ENCODE measurements at regions not wholly inside any gene's neighbourhood (a gene's known extent, or its start where the extent isn't known, plus 50 kb on each side); places are given as distances from the start of the nearest gene placed in this dataset.
"Not testable (repeated sequence)": the region's sequence is repeated elsewhere in the genome, so short reads cannot be mapped to it uniquely, and the experiment has no call there.

DNA sequence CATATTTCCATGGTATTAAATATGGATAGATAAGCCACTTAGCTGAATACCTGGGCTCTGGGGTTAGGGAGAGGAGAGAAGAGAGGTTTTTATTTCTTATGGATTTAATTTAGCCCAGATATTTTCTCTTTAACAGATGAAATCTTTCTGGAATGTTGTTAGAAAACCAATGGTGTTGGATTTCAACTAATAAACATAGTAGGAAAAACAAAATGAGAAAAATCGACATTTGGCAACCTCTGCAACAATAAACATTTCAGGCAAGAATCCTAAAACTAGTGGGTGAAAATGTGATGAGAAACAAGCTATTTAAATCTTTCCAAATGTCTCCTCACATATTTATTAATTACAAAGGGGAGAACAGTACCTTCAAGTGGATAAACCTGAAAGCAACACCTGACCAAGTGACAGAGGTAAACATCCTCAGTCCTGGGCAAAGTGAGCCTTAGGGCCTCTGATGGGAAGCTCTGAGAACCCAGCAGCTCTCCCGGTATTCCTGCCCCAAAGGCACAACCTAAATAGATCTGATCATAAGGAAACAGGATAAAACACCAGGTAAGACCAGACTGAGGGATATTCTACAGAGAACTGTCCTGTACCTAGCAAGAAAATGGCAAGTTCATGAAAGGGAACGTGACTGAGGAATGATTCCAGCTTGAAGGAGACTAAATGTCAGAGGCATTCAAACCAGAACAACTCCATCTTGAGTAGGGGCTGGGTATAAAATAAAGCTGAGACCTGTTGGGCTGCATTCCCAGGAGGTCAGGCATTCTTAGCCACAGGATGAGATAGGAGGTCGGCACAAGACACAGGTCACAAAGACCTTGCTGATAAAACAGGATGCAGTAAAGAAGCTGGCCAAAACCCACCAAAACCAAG is 163.7 kb downstream of the ESM1 start:
- DNase-seq (ENCODE audit: low spot score) = no peak

DNA sequence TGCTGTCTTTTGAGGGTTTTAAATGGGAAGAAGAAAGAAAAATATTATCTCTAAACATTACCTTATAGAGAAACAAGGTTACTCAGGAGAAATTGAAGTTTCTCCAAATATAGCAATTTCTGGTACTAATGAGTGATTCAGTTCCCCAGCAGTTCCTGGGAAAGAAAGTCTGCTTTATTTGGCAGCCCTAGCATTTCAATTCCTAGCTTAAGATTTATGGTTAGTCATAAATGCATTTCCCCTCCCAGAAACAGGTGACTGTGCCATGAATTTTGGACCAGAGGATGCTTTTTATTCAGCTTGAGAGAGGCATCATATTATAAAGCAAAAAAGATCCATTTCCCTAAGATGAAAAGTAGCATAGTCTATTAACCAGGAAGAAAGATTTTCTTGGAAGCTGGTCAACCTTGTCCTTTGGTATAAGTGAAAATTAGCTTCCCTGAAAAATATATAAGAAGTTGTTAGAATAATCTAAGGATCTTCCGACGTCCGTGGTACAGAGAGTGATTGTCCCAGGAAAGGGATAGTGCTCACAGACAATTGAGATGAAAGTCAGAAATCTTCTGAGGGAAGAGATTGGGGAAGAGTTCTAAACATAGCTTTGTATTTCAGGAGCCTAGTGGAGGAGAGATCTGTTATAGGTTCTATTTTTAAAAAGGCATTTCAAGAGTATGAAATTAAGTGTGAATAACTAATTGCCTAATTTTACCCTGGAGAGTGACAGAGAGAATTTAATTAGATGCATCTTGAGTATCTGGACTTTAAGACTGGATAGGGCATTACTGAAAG is 164.9 kb downstream of the ESM1 start:
- DNase-seq (ENCODE audit: low spot score) = no peak

GRCh38 chr5:54807421-54807820 is 178.0 kb downstream of the ESM1 start:
- DNase-seq (ENCODE audit: low spot score) = peak; percentile 44

- no peak for DNase-seq (ENCODE audit: low spot score)
Measured at GRCh38 chr5:54804521-54804920, 180.9 kb downstream of the ESM1 start.

DNA sequence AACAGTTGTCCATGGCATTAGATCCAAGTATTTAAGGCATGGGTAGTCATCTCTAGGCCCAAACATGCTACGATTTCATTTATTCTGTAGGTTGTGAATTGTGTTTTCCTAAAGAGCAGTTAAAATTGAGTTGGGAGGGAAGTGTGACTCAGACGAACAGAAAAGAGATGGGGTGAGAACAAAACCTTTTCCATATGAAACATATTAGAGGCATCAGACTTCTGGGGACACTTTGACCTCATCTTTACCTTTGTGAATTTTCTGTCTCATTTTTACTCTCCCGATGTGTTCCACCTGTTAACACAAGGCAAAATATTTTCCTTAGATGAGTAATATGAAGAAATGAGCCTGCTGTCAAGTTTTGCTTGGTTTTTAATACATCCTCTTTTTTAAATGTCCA is 181.3 kb downstream of the ESM1 start:
- no peak for DNase-seq (ENCODE audit: low spot score)

DNA sequence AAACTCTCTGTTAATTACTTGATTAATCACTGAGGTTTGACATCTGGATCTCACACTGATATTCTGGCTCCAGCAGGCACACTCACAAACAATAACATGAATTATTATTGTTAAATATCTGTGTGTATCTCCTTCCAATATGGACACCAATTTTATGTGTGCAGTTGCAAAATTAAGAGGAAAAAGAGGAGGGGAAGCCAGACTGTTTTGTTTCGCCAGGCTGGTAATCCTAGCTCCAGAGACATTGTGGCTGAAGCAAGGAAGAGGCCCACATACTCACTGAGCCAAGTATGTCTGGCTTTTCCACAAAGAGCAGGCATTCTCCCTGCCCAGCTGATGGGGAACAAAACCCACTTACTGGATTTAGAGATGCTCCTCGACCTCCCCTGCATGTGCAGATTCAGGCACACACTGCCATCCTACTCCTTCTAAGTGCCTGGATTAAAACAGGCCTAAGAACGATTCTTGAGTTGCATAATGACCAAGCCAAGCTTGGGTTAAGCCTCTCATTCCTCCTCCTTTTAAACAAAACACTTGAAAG is 181.9 kb downstream of the ESM1 start:
- DNase-seq (ENCODE audit: low spot score) = no peak

- DNase-seq (ENCODE audit: low spot score) = no peak
Measured at GRCh38 chr5:54799645-54800044, 185.7 kb downstream of the ESM1 start.

DNA sequence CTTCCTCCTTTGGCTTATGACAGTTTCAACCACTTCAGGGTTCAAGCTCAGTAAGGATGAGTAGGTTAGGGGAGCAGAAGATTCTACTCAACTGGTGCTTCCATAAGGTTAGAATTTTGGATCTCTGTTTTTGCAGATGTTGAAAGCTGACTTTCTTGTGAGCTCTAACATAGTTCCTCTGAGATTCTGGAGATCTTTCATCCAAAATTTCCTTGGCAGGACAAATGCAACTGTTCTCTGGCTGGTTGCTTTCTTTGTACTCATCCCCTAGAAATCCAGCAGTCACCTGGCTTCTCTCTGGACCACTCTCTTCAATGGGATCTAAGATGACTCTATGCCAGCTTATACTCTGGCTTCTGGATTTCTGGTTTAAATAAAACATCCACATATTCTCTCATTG is 189.6 kb downstream of the ESM1 start:
- no peak for DNase-seq (ENCODE audit: low spot score)

DNA sequence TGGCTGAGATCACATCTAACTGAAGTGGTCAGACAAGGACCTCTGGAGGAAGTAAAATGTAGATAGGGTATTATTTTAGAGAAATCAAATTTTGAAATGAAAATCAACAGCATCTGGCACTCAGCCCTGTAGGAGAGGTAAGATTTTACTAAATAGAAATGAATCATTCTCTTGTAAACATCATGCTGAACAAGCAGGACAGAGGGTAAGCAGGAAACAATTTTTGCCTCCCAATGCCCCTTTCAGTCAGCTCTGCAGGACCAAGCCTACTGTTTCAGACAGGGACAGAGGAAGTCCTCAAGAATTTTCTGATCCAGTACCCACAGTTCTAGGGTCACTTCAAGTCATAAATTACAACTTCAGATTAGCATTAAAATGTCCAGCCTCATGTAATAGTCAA is 190.1 kb downstream of the ESM1 start:
- no peak for DNase-seq (ENCODE audit: low spot score)

DNA sequence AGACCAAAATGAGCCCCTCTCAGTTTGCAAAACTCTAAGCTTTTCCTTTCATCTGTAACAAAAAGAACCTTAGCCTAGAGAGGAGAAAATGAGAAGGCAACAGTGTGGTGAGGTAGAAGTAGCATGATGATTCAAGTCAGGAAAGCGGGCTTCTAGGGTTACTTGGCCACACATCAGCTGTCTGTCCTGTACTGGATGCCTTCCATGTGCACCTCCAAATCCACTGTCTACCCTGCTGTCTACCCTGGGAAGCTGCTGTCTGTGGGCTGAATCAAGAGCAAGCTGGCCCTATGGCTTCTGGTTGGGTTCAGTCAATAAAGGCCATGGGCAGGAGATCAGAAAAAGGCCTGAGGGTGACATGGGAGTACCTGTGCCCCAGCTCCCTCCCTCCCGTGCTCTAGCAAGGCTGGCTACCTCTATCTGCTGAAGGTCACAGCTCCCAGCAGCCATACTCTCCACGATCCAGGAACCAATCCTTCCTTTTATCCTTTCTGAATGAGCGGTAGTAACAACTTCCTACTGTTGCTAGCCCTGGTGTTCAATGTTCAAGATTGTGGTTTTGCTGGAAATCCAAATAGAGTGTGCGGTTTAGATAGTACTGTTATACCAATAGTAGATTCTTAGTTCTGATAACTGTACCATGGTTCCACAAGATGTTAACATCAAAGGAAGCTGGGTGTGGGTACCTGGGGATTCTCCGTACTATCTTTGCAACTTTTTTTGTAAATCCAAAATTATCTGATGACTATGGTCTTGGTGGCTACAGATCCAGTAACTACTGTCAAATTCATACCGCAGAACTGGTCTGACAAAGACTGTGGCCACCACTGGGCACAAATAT is 191.0 kb downstream of the ESM1 start:
- DNase-seq (ENCODE audit: low spot score) = no peak

DNA sequence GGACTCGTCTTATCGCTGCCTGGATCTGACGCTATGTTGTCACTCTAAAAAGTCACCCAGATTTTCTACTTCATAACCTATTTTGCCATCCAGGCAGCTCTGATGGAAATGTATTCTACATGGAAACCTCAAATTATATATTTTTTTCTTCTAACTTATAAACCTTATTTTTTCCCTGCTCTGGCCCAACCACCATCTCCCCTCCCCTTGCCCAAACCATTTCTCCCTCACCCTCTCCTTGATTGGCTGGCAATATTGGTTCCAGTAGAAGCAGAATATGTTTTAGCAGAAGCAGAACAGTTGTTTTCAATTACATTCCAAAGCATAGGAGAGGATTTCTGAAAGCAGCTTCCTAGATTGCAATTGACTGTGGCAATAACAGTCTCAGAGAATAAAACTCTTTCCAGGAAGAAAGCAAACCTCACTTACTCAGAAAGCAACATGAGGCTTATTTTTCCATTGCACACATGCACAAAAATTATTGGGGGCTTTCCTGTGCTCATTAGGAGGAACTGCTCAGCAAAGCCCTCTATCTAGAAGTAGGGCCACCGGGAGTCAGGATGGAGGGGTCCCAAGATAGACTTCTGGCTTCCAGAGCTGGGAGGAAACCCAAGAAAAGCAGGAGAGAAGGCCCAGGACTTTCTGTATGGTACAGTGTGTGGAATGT is 191.8 kb downstream of the ESM1 start:
- DNase-seq (ENCODE audit: low spot score) = no peak

DNA sequence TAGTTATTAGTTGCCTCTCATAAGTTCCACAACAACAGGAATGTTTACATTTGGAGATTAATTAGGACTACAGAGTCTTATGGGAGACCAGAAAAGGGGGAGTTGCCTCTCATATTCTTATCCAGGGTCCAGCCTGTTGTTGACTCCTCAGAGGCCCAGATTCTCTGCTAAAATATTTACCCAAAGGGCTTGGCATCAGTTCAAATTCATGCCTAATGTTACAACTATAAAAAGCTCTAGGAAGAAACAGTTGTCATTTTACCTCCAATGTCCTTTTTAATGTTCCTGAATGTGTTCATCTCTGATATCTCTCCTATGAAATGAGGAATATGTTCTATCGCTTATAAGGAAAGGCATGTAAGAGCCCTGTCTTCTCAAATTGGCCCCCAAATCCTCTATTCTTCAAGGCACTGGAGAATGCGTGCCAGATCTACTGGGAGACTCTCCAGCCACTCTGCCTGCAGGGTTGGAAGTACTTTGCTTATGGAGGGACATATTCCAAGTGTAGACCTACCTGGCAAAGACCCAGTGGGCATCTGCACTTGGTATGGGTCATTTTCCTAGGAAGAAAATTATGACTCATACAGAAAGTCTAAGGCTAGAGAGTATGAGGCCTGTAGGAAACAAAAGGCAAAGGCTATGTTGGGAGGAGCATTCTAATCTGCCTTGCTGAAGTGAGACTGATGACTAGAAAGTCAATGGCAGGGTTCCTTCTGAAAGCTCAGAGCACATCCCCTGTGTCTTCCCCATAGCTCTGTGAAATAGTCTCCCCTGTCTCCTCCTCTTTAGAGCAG is 192.6 kb downstream of the ESM1 start:
- no peak for DNase-seq (ENCODE audit: low spot score)

GRCh38 chr5:54787910-54788309 is 197.5 kb downstream of the ESM1 start:
- DNase-seq (ENCODE audit: low spot score) = not testable (repeated sequence)

DNA sequence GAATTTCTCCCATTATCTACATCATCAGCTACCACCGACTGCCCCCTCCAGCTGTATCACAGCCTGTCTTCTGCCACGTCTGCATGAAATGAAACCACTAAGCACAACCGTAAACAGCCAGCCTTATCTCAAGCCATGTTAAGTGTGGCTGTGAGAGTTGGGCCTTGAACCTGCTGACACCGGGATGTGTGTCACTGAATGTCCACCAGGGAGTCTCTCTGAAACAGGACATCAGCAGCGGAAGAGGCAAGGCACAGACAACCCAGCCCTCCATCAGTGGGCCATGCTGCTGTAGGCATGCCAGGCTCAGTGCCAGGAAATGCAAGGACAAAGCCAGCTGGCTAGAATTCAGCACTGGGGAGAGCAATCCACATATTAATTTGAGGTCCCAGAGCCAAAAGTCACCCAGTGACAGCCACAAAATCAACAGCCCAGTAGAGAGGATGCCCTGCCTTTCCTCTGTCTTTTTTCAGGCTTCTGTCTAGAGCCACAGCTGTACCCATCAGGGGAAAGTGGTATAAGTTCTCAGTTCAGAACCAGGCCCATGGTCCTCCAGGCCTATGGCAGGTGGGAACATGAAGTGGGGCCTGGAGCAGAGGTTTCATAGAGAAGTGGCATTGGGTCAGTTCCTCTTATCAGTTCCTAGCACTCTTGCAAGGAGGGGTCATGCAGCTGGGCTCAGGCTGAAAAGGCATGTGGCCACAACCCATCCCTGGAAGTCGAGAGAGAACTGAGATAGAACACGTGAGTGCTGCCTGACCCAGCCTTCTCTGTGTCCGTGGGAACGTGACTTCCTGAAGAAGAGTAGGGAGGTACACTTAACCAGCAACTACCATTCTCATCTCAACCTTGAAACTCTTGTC is 199.4 kb downstream of the ESM1 start:
- DNase-seq (ENCODE audit: low spot score) = no peak

- DNase-seq (ENCODE audit: low spot score) = no peak
Measured at GRCh38 chr5:54778783-54779182, 206.6 kb downstream of the ESM1 start.

GRCh38 chr5:54775645-54776044 is 209.7 kb downstream of the ESM1 start:
- DNase-seq (ENCODE audit: low spot score) = no peak

DNA sequence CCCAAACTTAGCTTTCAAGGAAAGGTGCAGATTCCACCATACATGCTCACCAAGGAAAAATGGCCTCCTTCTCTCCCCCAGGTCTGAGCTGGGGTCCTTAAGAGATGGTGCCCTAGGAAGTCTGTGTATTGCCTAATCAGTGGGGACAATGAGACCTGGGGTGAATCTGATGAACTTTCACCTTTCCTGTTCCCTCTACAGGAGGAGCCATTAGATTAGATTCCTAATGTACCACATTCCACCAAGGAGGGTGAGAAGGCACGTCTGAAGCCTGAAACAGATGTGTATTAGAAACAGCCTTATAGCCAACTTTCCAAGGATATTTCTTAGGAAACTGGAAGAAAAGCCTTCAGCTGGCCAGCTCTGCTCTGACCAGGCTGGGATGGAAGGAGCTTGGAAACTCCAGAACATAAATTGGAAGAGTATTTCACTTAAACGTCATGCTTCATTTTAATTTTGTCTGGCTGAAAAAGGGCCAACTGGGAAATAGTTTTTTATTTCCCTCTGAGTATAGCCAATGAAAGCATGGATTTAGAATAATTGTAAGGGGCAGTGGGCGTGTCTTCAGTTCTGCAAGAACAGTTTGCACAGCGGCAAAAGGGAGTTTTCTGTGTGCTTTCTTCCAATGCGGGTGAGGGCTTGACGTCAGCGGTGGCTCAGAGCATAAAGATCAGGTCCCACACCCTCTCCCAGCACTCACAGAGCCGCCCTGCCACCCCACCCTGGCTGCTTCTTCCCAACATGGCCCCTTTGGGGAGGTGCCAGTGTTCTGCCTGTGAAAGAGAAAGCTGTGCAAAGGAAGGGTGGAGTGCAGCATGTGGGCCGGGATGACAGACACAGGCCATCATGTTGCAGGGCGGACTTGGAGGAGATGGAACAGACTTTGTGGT is 210.9 kb downstream of the ESM1 start:
- no peak for DNase-seq (ENCODE audit: low spot score)

- no peak for DNase-seq (ENCODE audit: low spot score)
Measured at GRCh38 chr5:54772684-54773083, 212.7 kb downstream of the ESM1 start.

DNA sequence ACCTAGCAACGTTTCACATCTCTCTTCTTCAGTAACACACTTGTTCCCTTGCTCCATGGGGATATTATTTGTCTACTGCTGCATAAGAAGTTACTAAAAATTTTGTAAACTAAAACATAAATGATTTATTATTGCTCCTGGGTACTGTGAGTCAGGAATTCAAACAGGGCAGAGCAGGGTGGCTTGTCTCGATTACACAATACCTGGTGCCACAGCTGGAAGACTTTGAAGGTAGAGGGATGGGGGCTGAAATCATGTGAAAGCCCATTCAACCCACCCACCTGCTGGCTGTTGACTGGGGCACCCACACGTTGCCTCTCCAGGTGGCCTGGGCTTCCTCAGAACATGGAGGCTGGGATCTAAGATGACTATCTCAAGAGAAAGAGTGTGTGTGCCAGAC is 213.2 kb downstream of the ESM1 start:
- DNase-seq (ENCODE audit: low spot score) = no peak
